Hepatocyte (in vitro differentiated cells): ENCODE measurements at regions not wholly inside any gene's neighbourhood (a gene's known extent, or its start where the extent isn't known, plus 50 kb on each side); places are given as distances from the start of the nearest gene placed in this dataset.

Experiments used
- EZH2 ChIP-seq: fragments of 200-600 bp; sonication (generic); IDR thresholded peaks from 2 replicates; pipeline ENCODE4 v1.6.1; 2016; ENCODE audit warnings: antibody characterized with exemption, mild to moderate bottlenecking, borderline replicate concordance
- TF ChIP-seq, protein P1 (sequence below): fragments of 200-600 bp; sonication (generic); IDR thresholded peaks from 2 replicates; pipeline ENCODE4 v1.5.1; 2016; ENCODE audit warnings: antibody characterized with exemption, mild to moderate bottlenecking; ENCODE audit not compliant: poor library complexity

- TF ChIP-seq, protein P1, sequence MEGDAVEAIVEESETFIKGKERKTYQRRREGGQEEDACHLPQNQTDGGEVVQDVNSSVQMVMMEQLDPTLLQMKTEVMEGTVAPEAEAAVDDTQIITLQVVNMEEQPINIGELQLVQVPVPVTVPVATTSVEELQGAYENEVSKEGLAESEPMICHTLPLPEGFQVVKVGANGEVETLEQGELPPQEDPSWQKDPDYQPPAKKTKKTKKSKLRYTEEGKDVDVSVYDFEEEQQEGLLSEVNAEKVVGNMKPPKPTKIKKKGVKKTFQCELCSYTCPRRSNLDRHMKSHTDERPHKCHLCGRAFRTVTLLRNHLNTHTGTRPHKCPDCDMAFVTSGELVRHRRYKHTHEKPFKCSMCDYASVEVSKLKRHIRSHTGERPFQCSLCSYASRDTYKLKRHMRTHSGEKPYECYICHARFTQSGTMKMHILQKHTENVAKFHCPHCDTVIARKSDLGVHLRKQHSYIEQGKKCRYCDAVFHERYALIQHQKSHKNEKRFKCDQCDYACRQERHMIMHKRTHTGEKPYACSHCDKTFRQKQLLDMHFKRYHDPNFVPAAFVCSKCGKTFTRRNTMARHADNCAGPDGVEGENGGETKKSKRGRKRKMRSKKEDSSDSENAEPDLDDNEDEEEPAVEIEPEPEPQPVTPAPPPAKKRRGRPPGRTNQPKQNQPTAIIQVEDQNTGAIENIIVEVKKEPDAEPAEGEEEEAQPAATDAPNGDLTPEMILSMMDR, result no peak
- no peak for TF ChIP-seq EZH2
These were observed 153.7 kb downstream of the RPS24 start for GRCh38 chr10:78187371-78187770.
